C4-2B (cell line): ENCODE measurements at regions not wholly inside any gene's neighbourhood (a gene's known extent, or its start where the extent isn't known, plus 50 kb on each side); places are given as distances from the start of the nearest gene placed in this dataset.

Experiments
- CTCF ChIP-seq: fragments of 450-650 bp; conservative IDR thresholded peaks from 2 replicates; pipeline ENCODE4 v1.5.1; 2017; ENCODE audit warnings: mild to moderate bottlenecking
- ZFX ChIP-seq: fragments of 450-650 bp; IDR thresholded peaks from 2 replicates; pipeline ENCODE4 v1.6.1; 2017

DNA sequence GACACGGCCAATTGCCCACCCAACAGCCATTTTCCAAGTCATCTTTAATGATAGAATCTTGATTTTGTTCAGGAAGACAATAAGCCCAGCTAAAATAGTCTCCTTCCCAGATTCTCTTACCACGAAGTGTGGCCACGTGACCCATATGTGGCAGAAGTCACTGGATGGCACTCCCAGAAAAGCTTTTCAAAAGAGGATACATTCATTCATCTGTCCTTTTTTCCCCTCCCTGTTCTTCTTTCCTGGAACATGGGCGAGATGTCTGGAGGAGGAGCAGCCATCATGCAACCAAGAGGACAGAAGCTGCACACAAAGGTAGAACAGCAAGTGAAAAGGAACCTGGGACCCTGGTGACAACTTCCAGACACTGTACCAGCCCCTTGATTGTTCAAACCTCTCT, 174.7 kb downstream of the UACA start:
- TF ChIP-seq CTCF (no peak), ZFX (no peak)
